H9 (cell line): ENCODE measurements at regions not wholly inside any gene's neighbourhood (a gene's known extent, or its start where the extent isn't known, plus 50 kb on each side); places are given as distances from the start of the nearest gene placed in this dataset.

Experiments used
- DNase-seq: peaks from one replicate; pipeline ENCODE4 v3.0.0-alpha.2; 2017
- H2AFZ ChIP-seq: one replicate; pipeline ENCODE4 v1.6.1; 2013; ENCODE audit warnings: mild to moderate bottlenecking, low read length, control low read depth, moderate library complexity
- H2AK5ac ChIP-seq: 2 replicates; pipeline ENCODE4 v1.6.1; 2013; ENCODE audit warnings: low read length, control low read depth, mixed read lengths; ENCODE audit not compliant: insufficient read length
- H2BK120ac ChIP-seq: one replicate; pipeline ENCODE4 v1.6.1; 2013; ENCODE audit warnings: low read depth, mild to moderate bottlenecking, low read length, control low read depth, inconsistent platforms; ENCODE audit not compliant: poor library complexity, severe bottlenecking
- H2BK12ac ChIP-seq: 2 replicates; pipeline ENCODE4 v1.6.1; 2013; ENCODE audit warnings: low read length, control low read depth, mixed read lengths, low read depth; ENCODE audit not compliant: insufficient read length
- H2BK15ac ChIP-seq: 2 replicates; pipeline ENCODE4 v1.6.1; 2013; ENCODE audit warnings: low read depth, low read length, control low read depth
- H2BK20ac ChIP-seq: one replicate; pipeline ENCODE4 v1.6.1; 2013; ENCODE audit warnings: low read depth, mild to moderate bottlenecking, low read length, control low read depth, inconsistent platforms; ENCODE audit not compliant: poor library complexity, severe bottlenecking
- H2BK5ac ChIP-seq: 2 replicates; pipeline ENCODE4 v1.6.1; 2013; ENCODE audit warnings: low read length, control low read depth, mixed read lengths; ENCODE audit not compliant: insufficient read length
- H3K14ac ChIP-seq: 2 replicates; pipeline ENCODE4 v1.6.1; 2013; ENCODE audit warnings: low read length, control low read depth; ENCODE audit not compliant: insufficient read depth
- H3K18ac ChIP-seq: 2 replicates; pipeline ENCODE4 v1.6.1; 2013; ENCODE audit warnings: low read depth, mild to moderate bottlenecking, mixed read lengths, low read length, control low read depth; ENCODE audit not compliant: insufficient read length
- H3K23ac ChIP-seq: 2 replicates; pipeline ENCODE4 v1.6.1; 2013; ENCODE audit warnings: low read length, control low read depth, mixed read lengths, low read depth; ENCODE audit not compliant: insufficient read length
- H3K23me2 ChIP-seq: 2 replicates; pipeline ENCODE4 v1.6.1; 2013; ENCODE audit warnings: low read depth, mild to moderate bottlenecking, mixed read lengths, low read length, control low read depth; ENCODE audit not compliant: insufficient read length, poor library complexity, severe bottlenecking
- H3K27ac ChIP-seq: 2 replicates; pipeline ENCODE4 v1.5.1; 2013; ENCODE audit warnings: low read length, control low read depth, mixed read lengths, low read depth; ENCODE audit not compliant: insufficient read length
- H3K27me3 ChIP-seq: 2 replicates; pipeline ENCODE4 v1.6.1; 2013; ENCODE audit warnings: low read length, control low read depth, inconsistent platforms; ENCODE audit not compliant: insufficient read depth
- H3K4ac ChIP-seq: 2 replicates; pipeline ENCODE4 v1.6.1; 2013; ENCODE audit warnings: low read depth, mild to moderate bottlenecking, control low read depth, inconsistent platforms, low read length, moderate library complexity
- H3K4me1 ChIP-seq: 2 replicates; pipeline ENCODE4 v1.6.1; 2013; ENCODE audit warnings: low read length, control low read depth, inconsistent platforms; ENCODE audit not compliant: insufficient read depth
- H3K4me2 ChIP-seq: 2 replicates; pipeline ENCODE4 v1.6.1; 2013; ENCODE audit warnings: low read length, control low read depth, mixed read lengths; ENCODE audit not compliant: insufficient read length, insufficient read depth
- H3K56ac ChIP-seq: 2 replicates; pipeline ENCODE4 v1.6.1; 2013; ENCODE audit warnings: low read depth, mild to moderate bottlenecking, mixed read lengths, low read length, control low read depth; ENCODE audit not compliant: insufficient read length
- H3K79me1 ChIP-seq: 2 replicates; pipeline ENCODE4 v1.6.1; 2013; ENCODE audit warnings: low read depth, mild to moderate bottlenecking, moderate library complexity, low read length, control low read depth, inconsistent platforms; ENCODE audit not compliant: insufficient read depth, poor library complexity, severe bottlenecking
- H3K79me2 ChIP-seq: 2 replicates; pipeline ENCODE4 v1.6.1; 2013; ENCODE audit warnings: low read length, control low read depth, inconsistent platforms; ENCODE audit not compliant: insufficient read depth
- H3K9ac ChIP-seq: 2 replicates; pipeline ENCODE4 v1.6.1; 2013; ENCODE audit warnings: low read length, control low read depth, mixed read lengths; ENCODE audit not compliant: insufficient read length; ENCODE audit errors: extremely low read depth
- H3K9me3 ChIP-seq: one replicate; pipeline ENCODE4 v1.6.1; 2013; ENCODE audit warnings: low read depth, low read length, inconsistent platforms; ENCODE audit not compliant: control insufficient read depth
- H3T11ph ChIP-seq: one replicate; pipeline ENCODE4 v1.6.1; 2013; ENCODE audit warnings: mild to moderate bottlenecking, low read length, control low read depth, inconsistent platforms
- H4K20me1 ChIP-seq: one replicate; pipeline ENCODE4 v1.6.1; 2013; ENCODE audit not compliant: control insufficient read depth, insufficient read length, insufficient read depth
- H4K5ac ChIP-seq: 2 replicates; pipeline ENCODE4 v1.6.1; 2013; ENCODE audit warnings: low read depth, mild to moderate bottlenecking, mixed read lengths, low read length, control low read depth; ENCODE audit not compliant: insufficient read length
- H4K8ac ChIP-seq: replicated peaks from 2 replicates; pipeline ENCODE4 v1.6.1; 2013; ENCODE audit warnings: low read length, control low read depth, mixed read lengths, low read depth; ENCODE audit not compliant: insufficient read length
- H4K91ac ChIP-seq: 2 replicates; pipeline ENCODE4 v1.6.1; 2013; ENCODE audit warnings: low read depth, mild to moderate bottlenecking, moderate library complexity, mixed read lengths, low read length, control low read depth; ENCODE audit not compliant: insufficient read length
- H3K27ac Mint-ChIP-seq, 3 experiments: 2 replicates in 2 of 3; 3 replicates in 1 of 3; pipeline ENCODE4 v1.8.0; 2020 to 2021; ENCODE audit warnings: mixed read lengths in 3 of 3, mild to moderate bottlenecking in 1 of 3, moderate library complexity in 1 of 3
- H3K27me3 Mint-ChIP-seq: 2 replicates; pipeline ENCODE4 v1.8.0; 2021; ENCODE audit warnings: low read depth, mild to moderate bottlenecking, moderate library complexity, mixed read lengths
- H3K36me3 Mint-ChIP-seq, 3 experiments: 2 replicates in 2 of 3; 3 replicates in 1 of 3; pipeline ENCODE4 v1.8.0; 2020 to 2021; ENCODE audit warnings: low read depth in 3 of 3, mixed read lengths in 3 of 3; ENCODE audit not compliant: insufficient read depth in 1 of 3
- H3K4me1 Mint-ChIP-seq, 2 experiments: 2 replicates each; pipeline ENCODE4 v1.8.0; 2020; ENCODE audit warnings: mixed read lengths in 2 of 2
- H3K4me3 Mint-ChIP-seq, 2 experiments: 2 replicates in 1 of 2; 3 replicates in 1 of 2; pipeline ENCODE4 v1.8.0; 2020 to 2021; ENCODE audit warnings: mild to moderate bottlenecking in 2 of 2, mixed read lengths in 2 of 2, moderate library complexity in 1 of 2
- H3K9me3 Mint-ChIP-seq, 2 experiments: 2 replicates in 1 of 2; 3 replicates in 1 of 2; pipeline ENCODE4 v1.8.0; 2020; ENCODE audit warnings: mild to moderate bottlenecking in 2 of 2, mixed read lengths in 2 of 2, moderate library complexity in 1 of 2
- WGBS: extraction: QIAGEN DNeasy Blood & Tissue Kit; methylation state at CpG from one replicate; pipeline ENCODE4 v1.1.7; 2013; ENCODE audit warnings: missing lambda C conversion rate, low lambda C conversion rate, mixed read lengths; ENCODE audit not compliant: insufficient read length; ENCODE audit errors: extremely low coverage; 5-methylcytosine and 5-hydroxymethylcytosine counted together
- TF ChIP-seq, protein P1 (sequence below): fragments of 200-600 bp; sonication (generic); conservative IDR thresholded peaks from 3 replicates; pipeline ENCODE4 v1.8.0; 2021; ENCODE audit warnings: antibody characterized with exemption, mild to moderate bottlenecking

GRCh38 chr6:66605971-66606370 is 898.9 kb upstream of the EYS start:
- no peak overlapping the region for H2BK5ac ChIP-seq
- no peak overlapping the region for H4K5ac ChIP-seq
- no peak overlapping the region for H2BK20ac ChIP-seq
- peaks cover 3 to 5% (median 4%) of the 10 kb centered on the region in 3 experiments; a peak in 4 of 7 replicates for H3K36me3 Mint-ChIP-seq
- no peak overlapping the region for H3K4me2 ChIP-seq
- no peak overlapping the region for H3K27ac Mint-ChIP-seq
- H2BK15ac ChIP-seq, result no peak overlapping the region
- H2BK120ac ChIP-seq, result no peak overlapping the region
- H3K27ac ChIP-seq, result no peak overlapping the region
- no peak overlapping the region for H2AFZ ChIP-seq
- no peaks in the 10 kb centered on the region for H3K27me3 Mint-ChIP-seq
- peaks cover 5 to 7% of the 10 kb centered on the region in 2 experiments for H3K9me3 Mint-ChIP-seq
- H3K9me3 ChIP-seq, result no peaks in the 10 kb centered on the region
- no peak overlapping the region for H3K56ac ChIP-seq
- no peak overlapping the region for H3K14ac ChIP-seq
- H2BK12ac ChIP-seq, result no peak overlapping the region
- TF ChIP-seq, protein P1, sequence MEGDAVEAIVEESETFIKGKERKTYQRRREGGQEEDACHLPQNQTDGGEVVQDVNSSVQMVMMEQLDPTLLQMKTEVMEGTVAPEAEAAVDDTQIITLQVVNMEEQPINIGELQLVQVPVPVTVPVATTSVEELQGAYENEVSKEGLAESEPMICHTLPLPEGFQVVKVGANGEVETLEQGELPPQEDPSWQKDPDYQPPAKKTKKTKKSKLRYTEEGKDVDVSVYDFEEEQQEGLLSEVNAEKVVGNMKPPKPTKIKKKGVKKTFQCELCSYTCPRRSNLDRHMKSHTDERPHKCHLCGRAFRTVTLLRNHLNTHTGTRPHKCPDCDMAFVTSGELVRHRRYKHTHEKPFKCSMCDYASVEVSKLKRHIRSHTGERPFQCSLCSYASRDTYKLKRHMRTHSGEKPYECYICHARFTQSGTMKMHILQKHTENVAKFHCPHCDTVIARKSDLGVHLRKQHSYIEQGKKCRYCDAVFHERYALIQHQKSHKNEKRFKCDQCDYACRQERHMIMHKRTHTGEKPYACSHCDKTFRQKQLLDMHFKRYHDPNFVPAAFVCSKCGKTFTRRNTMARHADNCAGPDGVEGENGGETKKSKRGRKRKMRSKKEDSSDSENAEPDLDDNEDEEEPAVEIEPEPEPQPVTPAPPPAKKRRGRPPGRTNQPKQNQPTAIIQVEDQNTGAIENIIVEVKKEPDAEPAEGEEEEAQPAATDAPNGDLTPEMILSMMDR, result no peak
- no peak overlapping the region for H3K18ac ChIP-seq
- H3K4me1 Mint-ChIP-seq, result no peaks in the 10 kb centered on the region
- no peaks in the 10 kb centered on the region for H3K79me2 ChIP-seq
- H3K23ac ChIP-seq, result no peak overlapping the region
- H3K79me1 ChIP-seq, result no peaks in the 10 kb centered on the region
- H3K4me3 Mint-ChIP-seq, result no peak overlapping the region
- H4K91ac ChIP-seq, result no peak overlapping the region
- no CpG with 5 or more reads among the region's 1 CpG for WGBS
- no peak overlapping the region for H2AK5ac ChIP-seq
- H3K4me1 ChIP-seq, result no peaks in the 10 kb centered on the region
- no peaks in the 10 kb centered on the region for H3K27me3 ChIP-seq
- H4K8ac ChIP-seq, result no peak overlapping the region
- no peak for DNase-seq
- H3K4ac ChIP-seq, result no peak overlapping the region
- H4K20me1 ChIP-seq, result no peaks in the 10 kb centered on the region
- no peak overlapping the region for H3T11ph ChIP-seq
- no peak overlapping the region for H3K9ac ChIP-seq
- H3K23me2 ChIP-seq, result no peaks in the 10 kb centered on the region
